Panc1 (cell line): ENCODE measurements at regions not wholly inside any gene's neighbourhood (a gene's known extent, or its start where the extent isn't known, plus 50 kb on each side); places are given as distances from the start of the nearest gene placed in this dataset.

Source experiments
- POLR2AphosphoS5 ChIP-seq: IDR thresholded peaks from 2 replicates; pipeline ENCODE4 v1.6.1; 2012; ENCODE audit warnings: mild to moderate bottlenecking, low read depth, low read length, moderate library complexity
- SIN3A ChIP-seq: IDR thresholded peaks from 2 replicates; pipeline ENCODE4 v1.6.1; 2012; ENCODE audit warnings: low read depth, mild to moderate bottlenecking, low read length, moderate library complexity, borderline replicate concordance; ENCODE audit not compliant: insufficient read depth
- TF ChIP-seq, protein P1 (sequence below): fragments of 450-650 bp; IDR thresholded peaks from 2 replicates; pipeline ENCODE4 v1.5.1; 2017; ENCODE audit warnings: mild to moderate bottlenecking
- TF ChIP-seq, protein P2 (sequence below), 2 experiments: IDR thresholded peaks; 2 replicates each; pipeline ENCODE4 v1.6.1; 2011 to 2012; ENCODE audit warnings: low read depth in 2 of 2, control low read depth in 1 of 2, low read length in 1 of 2, mild to moderate bottlenecking in 1 of 2, moderate library complexity in 1 of 2; ENCODE audit not compliant: insufficient read depth in 1 of 2

- TF ChIP-seq, protein P1, sequence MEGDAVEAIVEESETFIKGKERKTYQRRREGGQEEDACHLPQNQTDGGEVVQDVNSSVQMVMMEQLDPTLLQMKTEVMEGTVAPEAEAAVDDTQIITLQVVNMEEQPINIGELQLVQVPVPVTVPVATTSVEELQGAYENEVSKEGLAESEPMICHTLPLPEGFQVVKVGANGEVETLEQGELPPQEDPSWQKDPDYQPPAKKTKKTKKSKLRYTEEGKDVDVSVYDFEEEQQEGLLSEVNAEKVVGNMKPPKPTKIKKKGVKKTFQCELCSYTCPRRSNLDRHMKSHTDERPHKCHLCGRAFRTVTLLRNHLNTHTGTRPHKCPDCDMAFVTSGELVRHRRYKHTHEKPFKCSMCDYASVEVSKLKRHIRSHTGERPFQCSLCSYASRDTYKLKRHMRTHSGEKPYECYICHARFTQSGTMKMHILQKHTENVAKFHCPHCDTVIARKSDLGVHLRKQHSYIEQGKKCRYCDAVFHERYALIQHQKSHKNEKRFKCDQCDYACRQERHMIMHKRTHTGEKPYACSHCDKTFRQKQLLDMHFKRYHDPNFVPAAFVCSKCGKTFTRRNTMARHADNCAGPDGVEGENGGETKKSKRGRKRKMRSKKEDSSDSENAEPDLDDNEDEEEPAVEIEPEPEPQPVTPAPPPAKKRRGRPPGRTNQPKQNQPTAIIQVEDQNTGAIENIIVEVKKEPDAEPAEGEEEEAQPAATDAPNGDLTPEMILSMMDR, result no peak
- TF ChIP-seq, protein P2, sequence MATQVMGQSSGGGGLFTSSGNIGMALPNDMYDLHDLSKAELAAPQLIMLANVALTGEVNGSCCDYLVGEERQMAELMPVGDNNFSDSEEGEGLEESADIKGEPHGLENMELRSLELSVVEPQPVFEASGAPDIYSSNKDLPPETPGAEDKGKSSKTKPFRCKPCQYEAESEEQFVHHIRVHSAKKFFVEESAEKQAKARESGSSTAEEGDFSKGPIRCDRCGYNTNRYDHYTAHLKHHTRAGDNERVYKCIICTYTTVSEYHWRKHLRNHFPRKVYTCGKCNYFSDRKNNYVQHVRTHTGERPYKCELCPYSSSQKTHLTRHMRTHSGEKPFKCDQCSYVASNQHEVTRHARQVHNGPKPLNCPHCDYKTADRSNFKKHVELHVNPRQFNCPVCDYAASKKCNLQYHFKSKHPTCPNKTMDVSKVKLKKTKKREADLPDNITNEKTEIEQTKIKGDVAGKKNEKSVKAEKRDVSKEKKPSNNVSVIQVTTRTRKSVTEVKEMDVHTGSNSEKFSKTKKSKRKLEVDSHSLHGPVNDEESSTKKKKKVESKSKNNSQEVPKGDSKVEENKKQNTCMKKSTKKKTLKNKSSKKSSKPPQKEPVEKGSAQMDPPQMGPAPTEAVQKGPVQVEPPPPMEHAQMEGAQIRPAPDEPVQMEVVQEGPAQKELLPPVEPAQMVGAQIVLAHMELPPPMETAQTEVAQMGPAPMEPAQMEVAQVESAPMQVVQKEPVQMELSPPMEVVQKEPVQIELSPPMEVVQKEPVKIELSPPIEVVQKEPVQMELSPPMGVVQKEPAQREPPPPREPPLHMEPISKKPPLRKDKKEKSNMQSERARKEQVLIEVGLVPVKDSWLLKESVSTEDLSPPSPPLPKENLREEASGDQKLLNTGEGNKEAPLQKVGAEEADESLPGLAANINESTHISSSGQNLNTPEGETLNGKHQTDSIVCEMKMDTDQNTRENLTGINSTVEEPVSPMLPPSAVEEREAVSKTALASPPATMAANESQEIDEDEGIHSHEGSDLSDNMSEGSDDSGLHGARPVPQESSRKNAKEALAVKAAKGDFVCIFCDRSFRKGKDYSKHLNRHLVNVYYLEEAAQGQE (IDR thresholded peaks at IDR 0.05; ENCODE audit: insufficient read depth in 1 of 2, low read depth in 2 of 2, low read length in 1 of 2), result no peak
- TF ChIP-seq POLR2AphosphoS5, result no peak
- TF ChIP-seq SIN3A, result no peak
Observed at GRCh38 chr12:28896421-28896820, 252.7 kb upstream of the FAR2 start.
